Endothelial cell of umbilical vein (primary cell): ENCODE measurements at regions not wholly inside any gene's neighbourhood (a gene's known extent, or its start where the extent isn't known, plus 50 kb on each side); places are given as distances from the start of the nearest gene placed in this dataset.

Experiments
- BruUV-seq: library from RNA; stranded (reverse); fragments of 400-500 nt; replicated peaks from 2 replicates; lab custom pipeline; 2021; lab: Mats Ljungman, UMichigan
- CTCF ChIA-PET: fragments of 300-600, 350-600 bp; sonication (Branson Sonifier 250); formaldehyde crosslinking; loops from one replicate; lab custom pipeline; 2021; ENCODE audit warnings: antibody characterized with exemption, inconsistent platforms; lab: Charles Lee
- POLR2A ChIA-PET: fragments of 300-600, 350-600 bp; sonication (Branson Sonifier 250); formaldehyde crosslinking; loops from one replicate; lab custom pipeline; 2021; ENCODE audit warnings: antibody characterized with exemption, inconsistent platforms; lab: Charles Lee
- DNase-seq: peaks from one replicate; pipeline ENCODE4 v3.0.0-alpha.2; 2011; ENCODE audit warnings: low read depth, low spot score
- FAIRE-seq: peaks from 2 replicates; lab custom pipeline; 2011; peaks lifted over from hg19 to GRCh38; lab: Jason Lieb, UNC
- H2AFZ ChIP-seq: 2 replicates; pipeline ENCODE4 v1.6.0; 2012; ENCODE audit warnings: low read depth, low read length, control low read depth, inconsistent platforms
- H3K27ac ChIP-seq: 2 replicates; pipeline ENCODE4 v1.5.1; 2011; ENCODE audit warnings: low read depth, mild to moderate bottlenecking, control low read depth, low read length, moderate library complexity; ENCODE audit not compliant: insufficient read depth
- H3K27me3 ChIP-seq, 2 experiments: 2 replicates each; pipeline versions ENCODE4 v1.6.0 to v1.6.1; 2011; ENCODE audit warnings: low read length in 2 of 2, mixed read lengths in 1 of 2; ENCODE audit not compliant: control insufficient read depth in 2 of 2, insufficient read depth in 2 of 2
- H3K36me3 ChIP-seq, 2 experiments: 2 replicates in 1 of 2; 3 replicates in 1 of 2; pipeline ENCODE4 v1.5.1; 2011; ENCODE audit warnings: low read length in 2 of 2, mild to moderate bottlenecking in 1 of 2, moderate library complexity in 1 of 2; ENCODE audit not compliant: control insufficient read depth in 2 of 2, insufficient read depth in 2 of 2; ENCODE audit errors: extremely low read depth in 1 of 2
- H3K4me1 ChIP-seq: 3 replicates; pipeline ENCODE4 v1.5.1; 2011; ENCODE audit warnings: mild to moderate bottlenecking, low read length; ENCODE audit not compliant: control insufficient read depth, insufficient read depth; ENCODE audit errors: extremely low read depth
- H3K4me2 ChIP-seq: 2 replicates; pipeline ENCODE4 v1.6.1; 2011; ENCODE audit warnings: low read length, control low read depth, mixed read lengths; ENCODE audit not compliant: insufficient read depth
- H3K4me3 ChIP-seq, 3 experiments: fragments of 200-600 bp in 1 of 3; sonication (generic), shearing (Covaris generic) in 1 of 3; replicated peaks in 1 of 3; 2 replicates each; pipeline ENCODE4 v1.5.1; 2011 to 2016; ENCODE audit warnings: control low read depth in 3 of 3, low read length in 3 of 3, mild to moderate bottlenecking in 2 of 3, inconsistent platforms in 1 of 3, low read depth in 1 of 3, moderate library complexity in 1 of 3; ENCODE audit not compliant: insufficient read depth in 1 of 3
- H3K79me2 ChIP-seq: 2 replicates; pipeline ENCODE4 v1.6.0; 2012; ENCODE audit warnings: low read length, inconsistent platforms; ENCODE audit not compliant: control insufficient read depth, insufficient read depth
- H3K9ac ChIP-seq: replicated peaks from 2 replicates; pipeline ENCODE3; 2011; ENCODE audit warnings: low read length, control low read depth; ENCODE audit not compliant: insufficient read depth; ENCODE audit errors: extremely low read depth
- H3K9me1 ChIP-seq: replicated peaks from 3 replicates; pipeline ENCODE4 v1.6.0; 2011; ENCODE audit warnings: mild to moderate bottlenecking, low read length; ENCODE audit not compliant: control insufficient read depth, insufficient read depth; ENCODE audit errors: extremely low read depth
- H3K9me3 ChIP-seq: replicated peaks from 2 replicates; pipeline ENCODE4 v1.5.1; 2012; ENCODE audit warnings: low read length, inconsistent platforms; ENCODE audit not compliant: control insufficient read depth, insufficient read depth
- H4K20me1 ChIP-seq: replicated peaks from 2 replicates; pipeline ENCODE3; 2011; ENCODE audit warnings: mild to moderate bottlenecking, low read length; ENCODE audit not compliant: control insufficient read depth, insufficient read depth; ENCODE audit errors: extremely low read depth
- EZH2 ChIP-seq: IDR thresholded peaks from 2 replicates; pipeline ENCODE4 v1.6.1; 2012; ENCODE audit warnings: borderline replicate concordance, low read depth, mild to moderate bottlenecking, moderate library complexity, low read length, inconsistent platforms; ENCODE audit not compliant: severe bottlenecking
- FOS ChIP-seq: IDR thresholded peaks from 2 replicates; pipeline ENCODE4 v1.6.1; 2011; ENCODE audit warnings: mild to moderate bottlenecking, low read length, moderate library complexity, borderline replicate concordance; ENCODE audit not compliant: insufficient read depth
- GATA2 ChIP-seq: IDR thresholded peaks from 2 replicates; pipeline ENCODE4 v1.7.0; 2011; ENCODE audit warnings: low read depth, mild to moderate bottlenecking, moderate library complexity, mixed read lengths, low read length; ENCODE audit not compliant: insufficient read length, insufficient read depth
- JUN ChIP-seq: IDR thresholded peaks from 2 replicates; pipeline ENCODE4 v1.6.1; 2011; ENCODE audit warnings: borderline replicate concordance, low read depth; ENCODE audit not compliant: insufficient read length, insufficient read depth
- MAX ChIP-seq: IDR thresholded peaks from 2 replicates; pipeline ENCODE4 v1.6.1; 2011; ENCODE audit not compliant: insufficient read depth, insufficient read length
- MYC ChIP-seq: IDR thresholded peaks from one replicate; pipeline ENCODE4 v1.6.1; 2011; ENCODE audit warnings: mild to moderate bottlenecking, low read depth, low read length
- POLR2A ChIP-seq: IDR thresholded peaks from 2 replicates; pipeline ENCODE4 v1.6.1; 2012; ENCODE audit warnings: low read depth, mild to moderate bottlenecking, control low read depth, low read length
- POLR2AphosphoS5 ChIP-seq: IDR thresholded peaks from 2 replicates; pipeline ENCODE4 v1.6.1; 2012; ENCODE audit warnings: low read depth, mild to moderate bottlenecking, control low read depth, low read length, moderate library complexity; ENCODE audit not compliant: insufficient read depth
- dilution Hi-C: fragments of 300-500 bp; cut with MboI; formaldehyde crosslinking; loops from one replicate; pipeline ENCODE4 v1.15.0; 2019; ENCODE audit warnings: low sequenced_read_pairs; ENCODE audit not compliant: extremely low pct_ligation_motif_present
- intact Hi-C: fragments of 100-400 bp; cut with micrococcal nuclease; formaldehyde crosslinking; loops from one replicate; pipeline ENCODE4 v1.10.0; 2022
- TF ChIP-seq, protein P1 (sequence below), 2 donors: IDR thresholded peaks; 1 replicate in 1 of 2; 2 replicates in 1 of 2; pipeline ENCODE4 v1.5.1; 2011; ENCODE audit warnings: low read length in 2 of 2, mild to moderate bottlenecking in 2 of 2, moderate library complexity in 2 of 2, control low read depth in 1 of 2, inconsistent platforms in 1 of 2, low read depth in 1 of 2; ENCODE audit not compliant: insufficient read depth in 1 of 2; ENCODE audit errors: extremely low read depth in 1 of 2

DNA sequence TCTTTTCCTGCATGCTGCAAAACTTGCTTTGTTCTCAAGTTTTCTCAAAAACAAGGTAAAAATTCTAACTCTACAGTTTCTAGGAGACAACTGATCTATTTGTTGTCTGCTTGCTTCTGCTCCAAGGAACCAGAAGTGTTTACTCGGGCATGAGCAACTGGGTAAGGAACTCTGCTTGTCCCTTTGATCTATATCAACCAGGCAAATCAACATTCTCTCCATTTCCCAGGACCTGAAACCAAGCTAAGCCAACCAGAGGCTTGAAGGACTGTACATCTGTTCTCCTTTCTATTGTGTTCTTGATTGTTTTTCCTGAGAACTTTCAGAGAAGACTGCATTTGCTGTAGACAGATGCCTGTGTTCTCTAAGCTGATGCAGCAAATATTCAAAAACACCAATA is 335.0 kb upstream of the KCNH7 start:
- no peaks in the 10 kb centered on the region for H3K79me2 ChIP-seq
- intact Hi-C loops = no loop called here
- no peak overlapping the region for H3K4me2 ChIP-seq
- H3K27me3 ChIP-seq = no peaks in the 10 kb centered on the region
- TF ChIP-seq POLR2AphosphoS5 (no peak), POLR2A (no peak), MAX (no peak), FOS (no peak), MYC (no peak), GATA2 (no peak), EZH2 (no peak), JUN (no peak)
- TF ChIP-seq, protein P1, sequence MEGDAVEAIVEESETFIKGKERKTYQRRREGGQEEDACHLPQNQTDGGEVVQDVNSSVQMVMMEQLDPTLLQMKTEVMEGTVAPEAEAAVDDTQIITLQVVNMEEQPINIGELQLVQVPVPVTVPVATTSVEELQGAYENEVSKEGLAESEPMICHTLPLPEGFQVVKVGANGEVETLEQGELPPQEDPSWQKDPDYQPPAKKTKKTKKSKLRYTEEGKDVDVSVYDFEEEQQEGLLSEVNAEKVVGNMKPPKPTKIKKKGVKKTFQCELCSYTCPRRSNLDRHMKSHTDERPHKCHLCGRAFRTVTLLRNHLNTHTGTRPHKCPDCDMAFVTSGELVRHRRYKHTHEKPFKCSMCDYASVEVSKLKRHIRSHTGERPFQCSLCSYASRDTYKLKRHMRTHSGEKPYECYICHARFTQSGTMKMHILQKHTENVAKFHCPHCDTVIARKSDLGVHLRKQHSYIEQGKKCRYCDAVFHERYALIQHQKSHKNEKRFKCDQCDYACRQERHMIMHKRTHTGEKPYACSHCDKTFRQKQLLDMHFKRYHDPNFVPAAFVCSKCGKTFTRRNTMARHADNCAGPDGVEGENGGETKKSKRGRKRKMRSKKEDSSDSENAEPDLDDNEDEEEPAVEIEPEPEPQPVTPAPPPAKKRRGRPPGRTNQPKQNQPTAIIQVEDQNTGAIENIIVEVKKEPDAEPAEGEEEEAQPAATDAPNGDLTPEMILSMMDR (IDR thresholded peaks at IDR 0.05; ENCODE audit: extremely low read depth in 1 of 2, insufficient read depth in 1 of 2, low read depth in 1 of 2, low read length in 2 of 2) = no peak
- FAIRE-seq (no peak), DNase-seq (no peak)
- ChIA-PET CTCF (interaction anchor here (1.4 to 8.2 kb wide), 3 partner anchors 8 to 1257 kb away, joined by 3 to 121 read pairs (median 3); no protein-coding TSS in a partner anchor), POLR2A (no interaction called here)
- no TSS peak for BruUV-seq
- dilution Hi-C loops = no loop called here
- no peaks in the 10 kb centered on the region for H3K36me3 ChIP-seq
- H3K4me1 ChIP-seq = no peaks in the 10 kb centered on the region
- no peak overlapping the region for H3K9ac ChIP-seq
- H3K9me1 ChIP-seq = no peaks in the 10 kb centered on the region
- no peaks in the 10 kb centered on the region for H4K20me1 ChIP-seq
- peak overlapping the region; percentile 24 for H2AFZ ChIP-seq
- H3K9me3 ChIP-seq = no peaks in the 10 kb centered on the region
- no peak overlapping the region for H3K4me3 ChIP-seq
- H3K27ac ChIP-seq = no peak overlapping the region
